T-helper 17 cell (primary cell): ENCODE measurements at regions not wholly inside any gene's neighbourhood (a gene's known extent, or its start where the extent isn't known, plus 50 kb on each side); places are given as distances from the start of the nearest gene placed in this dataset.
"Not testable (repeated sequence)": the region's sequence is repeated elsewhere in the genome, so short reads cannot be mapped to it uniquely, and the experiment has no call there.

Source experiments
- ATAC-seq: fragments of 150-1000 bp; cut with Tn5 transposase; 2 replicates; pipeline ENCODE4 v1.10.0; 2021; ENCODE audit warnings: mild to moderate bottlenecking, moderate library complexity
- DNase-seq, 3 donors: peaks; one replicate each; pipeline versions ENCODE4 v3.0.0 to v3.0.0-alpha.2; 2020 to 2021
- H3K9me3 ChIP-seq: one replicate; pipeline ENCODE4 v1.7.0; 2013; ENCODE audit warnings: low read length, mild to moderate bottlenecking; ENCODE audit not compliant: control insufficient read depth, poor library complexity, severe bottlenecking
- H3K27ac Mint-ChIP-seq: one replicate; pipeline ENCODE4 v1.8.0; 2022; ENCODE audit warnings: mild to moderate bottlenecking, moderate library complexity, mixed read lengths
- H3K27me3 Mint-ChIP-seq: one replicate; pipeline ENCODE4 v1.8.0; 2022; ENCODE audit warnings: mixed read lengths
- H3K36me3 Mint-ChIP-seq: one replicate; pipeline ENCODE4 v1.8.0; 2022; ENCODE audit warnings: low read depth, mixed read lengths
- H3K4me1 Mint-ChIP-seq: one replicate; pipeline ENCODE4 v1.8.0; 2022; ENCODE audit warnings: mild to moderate bottlenecking, mixed read lengths
- H3K4me3 Mint-ChIP-seq: one replicate; pipeline ENCODE4 v1.8.0; 2022; ENCODE audit warnings: mild to moderate bottlenecking, moderate library complexity, mixed read lengths

GRCh38 chr4:87716371-87717265 lies 66.5 kb downstream of the DMP1 start:
- H3K36me3 Mint-ChIP-seq: no peaks in the 10 kb centered on the region
- no peak for DNase-seq
- ATAC-seq: no peak
- no peaks in the 10 kb centered on the region for H3K27me3 Mint-ChIP-seq
- H3K27ac Mint-ChIP-seq: no peak overlapping the region
- no peaks in the 10 kb centered on the region for H3K9me3 ChIP-seq
- H3K4me3 Mint-ChIP-seq: no peak overlapping the region
- no peaks in the 10 kb centered on the region for H3K4me1 Mint-ChIP-seq

- Mint-ChIP-seq H3K27me3 (no peaks in the 10 kb centered on the region), H3K27ac (no peak overlapping the region), H3K4me3 (no peak overlapping the region), H3K4me1 (no peaks in the 10 kb centered on the region), H3K36me3 (no peaks in the 10 kb centered on the region)
- DNase-seq (no peak), ATAC-seq (no peak)
- no peaks in the 10 kb centered on the region for H3K9me3 ChIP-seq
Observed at GRCh38 chr4:87717276-87718031, 67.4 kb downstream of the DMP1 start.

- DNase-seq: no peak
- Mint-ChIP-seq H3K4me3 (no peak overlapping the region), H3K4me1 (no peaks in the 10 kb centered on the region), H3K36me3 (no peaks in the 10 kb centered on the region), H3K27me3 (no peaks in the 10 kb centered on the region), H3K27ac (no peak overlapping the region)
- H3K9me3 ChIP-seq: no peaks in the 10 kb centered on the region
- ATAC-seq: no peak
Observed at GRCh38 chr4:87718217-87718835, 68.2 kb downstream of the DMP1 start.

GRCh38 chr4:87720094-87720691 lies 70.1 kb downstream of the DMP1 start:
- Mint-ChIP-seq H3K4me3 (no peak overlapping the region), H3K27ac (no peak overlapping the region), H3K27me3 (no peaks in the 10 kb centered on the region), H3K36me3 (no peaks in the 10 kb centered on the region), H3K4me1 (no peaks in the 10 kb centered on the region)
- ATAC-seq: no peak
- DNase-seq: no peak
- no peaks in the 10 kb centered on the region for H3K9me3 ChIP-seq

GRCh38 chr4:87725287-87725686 lies 74.1 kb upstream of the IBSP start:
- not testable (repeated sequence) for H3K36me3 Mint-ChIP-seq, H3K9me3 ChIP-seq, DNase-seq, H3K27ac Mint-ChIP-seq, H3K27me3 Mint-ChIP-seq, ATAC-seq, H3K4me1 Mint-ChIP-seq, H3K4me3 Mint-ChIP-seq

GRCh38 chr4:87732033-87732765 lies 67.2 kb upstream of the IBSP start:
- no peaks in the 10 kb centered on the region for H3K9me3 ChIP-seq
- ATAC-seq: no peak
- DNase-seq: no peak
- Mint-ChIP-seq H3K4me3 (no peak overlapping the region), H3K36me3 (no peaks in the 10 kb centered on the region), H3K27me3 (peaks cover 25% of the 10 kb centered on the region), H3K4me1 (no peaks in the 10 kb centered on the region), H3K27ac (no peak overlapping the region)

GRCh38 chr4:87734084-87734483 lies 65.3 kb upstream of the IBSP start:
- no peaks in the 10 kb centered on the region for H3K9me3 ChIP-seq
- ATAC-seq: no peak
- H3K27ac Mint-ChIP-seq: no peak overlapping the region
- no peak for DNase-seq
- no peaks in the 10 kb centered on the region for H3K4me1 Mint-ChIP-seq
- H3K36me3 Mint-ChIP-seq: no peaks in the 10 kb centered on the region
- peaks cover 25% of the 10 kb centered on the region for H3K27me3 Mint-ChIP-seq
- H3K4me3 Mint-ChIP-seq: no peak overlapping the region

- H3K9me3 ChIP-seq: no peaks in the 10 kb centered on the region
- ATAC-seq (no peak), DNase-seq (no peak)
- Mint-ChIP-seq H3K27ac (no peak overlapping the region), H3K36me3 (no peaks in the 10 kb centered on the region), H3K4me1 (no peaks in the 10 kb centered on the region), H3K4me3 (no peak overlapping the region), H3K27me3 (peaks cover 23% of the 10 kb centered on the region)
Observed at GRCh38 chr4:87734936-87735335, 64.4 kb upstream of the IBSP start.

- no peak overlapping the region for H3K27ac Mint-ChIP-seq
Observed at GRCh38 chr4:87738483-87738882, 60.9 kb upstream of the IBSP start.

GRCh38 chr4:87739494-87739893 lies 59.9 kb upstream of the IBSP start:
- no peaks in the 10 kb centered on the region for H3K36me3 Mint-ChIP-seq
- H3K27me3 Mint-ChIP-seq: peaks cover 8% of the 10 kb centered on the region
- no peak overlapping the region for H3K27ac Mint-ChIP-seq
- H3K9me3 ChIP-seq: no peaks in the 10 kb centered on the region
- DNase-seq: no peak
- no peaks in the 10 kb centered on the region for H3K4me1 Mint-ChIP-seq
- H3K4me3 Mint-ChIP-seq: no peak overlapping the region
- no peak for ATAC-seq

More at GRCh38 chr4:87738483-87738882, 60.9 kb upstream of the IBSP start:
- Mint-ChIP-seq H3K27me3 (peaks cover 13% of the 10 kb centered on the region), H3K36me3 (no peaks in the 10 kb centered on the region), H3K4me3 (no peak overlapping the region), H3K4me1 (no peaks in the 10 kb centered on the region)
- DNase-seq: no peak
- H3K9me3 ChIP-seq: no peaks in the 10 kb centered on the region
- no peak for ATAC-seq

- Mint-ChIP-seq H3K27ac (no peak overlapping the region), H3K36me3 (peaks cover 3% of the 10 kb centered on the region), H3K27me3 (peaks cover 17% of the 10 kb centered on the region), H3K4me3 (no peak overlapping the region), H3K4me1 (peaks cover 3% of the 10 kb centered on the region)
- no peaks in the 10 kb centered on the region for H3K9me3 ChIP-seq
- ATAC-seq: no peak
- no peak for DNase-seq
Observed at GRCh38 chr4:87745064-87745807, 54.1 kb upstream of the IBSP start.

GRCh38 chr4:87746001-87746400 lies 53.4 kb upstream of the IBSP start:
- DNase-seq (no peak), ATAC-seq (no peak)
- Mint-ChIP-seq H3K4me3 (peak overlapping the region; percentile 45), H3K27ac (no peak overlapping the region), H3K4me1 (peaks cover 3% of the 10 kb centered on the region), H3K36me3 (peaks cover 3% of the 10 kb centered on the region), H3K27me3 (peaks cover 17% of the 10 kb centered on the region)
- no peaks in the 10 kb centered on the region for H3K9me3 ChIP-seq
